22Rv1 (cell line): ENCODE measurements at regions not wholly inside any gene's neighbourhood (a gene's known extent, or its start where the extent isn't known, plus 50 kb on each side); places are given as distances from the start of the nearest gene placed in this dataset.
A peak's percentile ranks its signal among the peaks of the same experiment; 100 is the strongest.

Experiments
- H3K27ac ChIP-seq: fragments of 450-650 bp; 2 replicates; pipeline ENCODE4 v1.5.1; 2017
- ZFX ChIP-seq: fragments of 450-650 bp; IDR thresholded peaks from 2 replicates; pipeline ENCODE4 v1.6.1; 2017; ENCODE audit warnings: antibody characterized with exemption, borderline replicate concordance
- TF ChIP-seq, protein P1 (sequence below): fragments of 450-650 bp; IDR thresholded peaks from 2 replicates; pipeline ENCODE4 v1.5.1; 2017; ENCODE audit warnings: mild to moderate bottlenecking

DNA sequence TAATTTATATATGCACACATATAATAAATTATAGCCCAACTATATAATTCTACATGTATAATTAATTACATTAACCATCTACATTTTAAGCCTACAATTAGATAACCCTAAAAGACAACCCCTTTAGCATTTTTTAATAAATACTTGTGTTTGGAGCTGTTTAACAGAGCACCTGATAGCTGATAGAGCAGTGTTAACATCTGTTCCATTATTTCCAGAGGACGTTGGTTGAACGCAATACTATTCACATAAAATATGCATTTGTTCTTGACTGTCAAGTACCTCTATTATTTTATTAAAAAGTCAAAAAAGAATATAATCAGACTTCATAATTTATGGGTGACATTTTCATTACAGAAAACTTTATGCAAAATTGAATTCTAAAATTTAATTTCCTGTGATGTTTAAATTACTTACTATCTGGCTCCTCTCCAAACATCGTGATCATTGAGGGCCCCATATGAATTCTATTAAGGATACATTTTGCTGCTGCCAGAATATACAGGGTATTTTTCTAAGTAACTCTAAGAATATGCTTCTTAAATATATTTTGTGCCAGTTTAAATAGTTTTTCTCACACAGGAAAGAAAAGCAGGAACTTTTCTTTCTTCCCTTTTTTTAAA is 234.3 kb downstream of the SHOX2 start:
- TF ChIP-seq, protein P1, sequence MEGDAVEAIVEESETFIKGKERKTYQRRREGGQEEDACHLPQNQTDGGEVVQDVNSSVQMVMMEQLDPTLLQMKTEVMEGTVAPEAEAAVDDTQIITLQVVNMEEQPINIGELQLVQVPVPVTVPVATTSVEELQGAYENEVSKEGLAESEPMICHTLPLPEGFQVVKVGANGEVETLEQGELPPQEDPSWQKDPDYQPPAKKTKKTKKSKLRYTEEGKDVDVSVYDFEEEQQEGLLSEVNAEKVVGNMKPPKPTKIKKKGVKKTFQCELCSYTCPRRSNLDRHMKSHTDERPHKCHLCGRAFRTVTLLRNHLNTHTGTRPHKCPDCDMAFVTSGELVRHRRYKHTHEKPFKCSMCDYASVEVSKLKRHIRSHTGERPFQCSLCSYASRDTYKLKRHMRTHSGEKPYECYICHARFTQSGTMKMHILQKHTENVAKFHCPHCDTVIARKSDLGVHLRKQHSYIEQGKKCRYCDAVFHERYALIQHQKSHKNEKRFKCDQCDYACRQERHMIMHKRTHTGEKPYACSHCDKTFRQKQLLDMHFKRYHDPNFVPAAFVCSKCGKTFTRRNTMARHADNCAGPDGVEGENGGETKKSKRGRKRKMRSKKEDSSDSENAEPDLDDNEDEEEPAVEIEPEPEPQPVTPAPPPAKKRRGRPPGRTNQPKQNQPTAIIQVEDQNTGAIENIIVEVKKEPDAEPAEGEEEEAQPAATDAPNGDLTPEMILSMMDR: no peak
- H3K27ac ChIP-seq: no peak overlapping the region

DNA sequence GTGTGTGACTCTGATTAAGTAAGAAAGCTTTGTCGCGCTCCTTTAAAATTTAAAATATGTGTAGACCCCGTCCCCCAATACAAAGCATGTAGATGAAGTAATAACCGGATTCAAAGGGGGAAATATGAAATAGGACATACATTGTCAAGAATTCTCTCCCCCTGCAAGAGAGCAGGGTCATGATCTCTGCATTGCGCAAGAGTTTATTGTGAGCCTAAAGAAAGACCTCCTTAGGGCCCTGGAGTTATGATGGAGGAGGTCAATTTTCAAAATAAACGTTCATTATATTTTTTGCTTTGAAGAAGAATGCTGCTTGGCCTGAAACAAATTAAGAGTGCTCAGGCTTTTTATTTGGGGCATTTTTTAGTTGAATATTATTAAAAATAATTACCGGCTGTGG is 235.0 kb downstream of the SHOX2 start:
- no peak overlapping the region for H3K27ac ChIP-seq

DNA sequence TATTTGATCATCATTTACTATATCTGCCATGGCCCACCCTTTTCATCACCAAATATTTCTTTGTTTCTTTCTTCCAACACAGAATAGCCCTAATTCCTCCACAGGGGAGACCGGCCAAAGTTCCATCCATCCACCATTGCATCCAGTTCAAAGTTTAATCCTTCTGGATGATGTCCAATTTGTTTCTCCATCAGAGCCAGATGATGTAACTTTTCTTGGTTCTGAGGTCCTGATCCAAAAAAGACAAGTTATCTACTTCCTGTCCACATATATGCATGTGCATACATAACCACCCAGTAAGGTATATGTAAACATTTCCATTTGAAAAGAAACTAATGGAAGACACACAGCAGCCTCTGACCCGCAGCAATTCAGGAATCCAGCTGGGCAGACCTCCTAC is 237.3 kb downstream of the SHOX2 start:
- TF ChIP-seq ZFX: no peak
- TF ChIP-seq, protein P1: no peak
- no peak overlapping the region for H3K27ac ChIP-seq

More for the DNA sequence above, 235.0 kb downstream of the SHOX2 start:
- no peak for TF ChIP-seq ZFX

DNA sequence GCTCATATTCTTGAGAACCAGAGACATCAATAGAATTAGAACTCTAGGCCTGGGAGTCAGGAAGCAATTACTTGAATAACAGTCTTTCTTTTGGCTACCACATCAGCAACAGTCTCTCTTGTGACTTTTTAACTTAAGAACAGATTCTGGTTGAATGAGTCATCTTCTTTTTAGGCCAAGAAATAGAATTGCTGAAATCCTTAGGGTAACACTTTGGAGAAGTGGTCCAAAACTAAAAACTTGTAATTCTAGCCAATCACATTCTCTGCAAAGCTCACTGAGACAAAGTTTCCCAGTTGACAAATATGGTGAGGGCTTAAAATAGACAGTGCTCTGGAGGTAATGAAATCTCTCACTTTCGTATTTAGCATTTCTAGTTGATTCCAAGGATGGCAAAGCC is 238.0 kb downstream of the SHOX2 start:
- H3K27ac ChIP-seq: no peak overlapping the region
- TF ChIP-seq, protein P1: no peak
- no peak for TF ChIP-seq ZFX

DNA sequence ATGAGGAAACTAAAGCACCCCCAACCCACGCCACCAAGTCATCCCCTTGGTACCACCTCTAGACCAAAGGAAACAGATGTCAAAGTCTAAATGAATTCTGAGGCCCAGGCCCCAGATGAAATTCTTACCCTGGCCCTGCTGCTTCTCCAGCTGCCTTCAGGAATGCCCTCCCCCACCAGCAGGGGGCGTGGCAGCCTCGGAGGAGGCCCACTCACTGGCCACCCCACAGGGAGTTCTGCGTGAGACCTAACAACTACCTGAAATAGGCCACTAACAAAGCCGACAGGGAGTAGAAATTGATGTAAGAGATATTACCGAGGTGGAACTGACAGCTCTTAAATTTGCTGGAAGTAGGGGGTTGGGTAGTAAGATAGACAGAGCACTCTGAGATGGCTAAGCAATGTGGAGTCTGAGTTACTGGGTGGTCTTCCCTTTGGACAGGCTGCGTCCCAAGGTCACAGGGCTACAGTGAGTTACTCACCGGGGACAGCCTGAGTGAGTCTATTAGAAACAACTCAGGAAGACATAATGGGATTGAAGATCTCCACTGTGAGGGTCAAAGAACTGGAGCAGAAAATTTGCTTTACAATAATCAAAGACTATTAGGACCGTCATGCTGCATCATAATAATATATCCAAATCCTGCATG is 240.7 kb downstream of the SHOX2 start:
- TF ChIP-seq ZFX: no peak
- TF ChIP-seq, protein P1: peak; percentile 92

DNA sequence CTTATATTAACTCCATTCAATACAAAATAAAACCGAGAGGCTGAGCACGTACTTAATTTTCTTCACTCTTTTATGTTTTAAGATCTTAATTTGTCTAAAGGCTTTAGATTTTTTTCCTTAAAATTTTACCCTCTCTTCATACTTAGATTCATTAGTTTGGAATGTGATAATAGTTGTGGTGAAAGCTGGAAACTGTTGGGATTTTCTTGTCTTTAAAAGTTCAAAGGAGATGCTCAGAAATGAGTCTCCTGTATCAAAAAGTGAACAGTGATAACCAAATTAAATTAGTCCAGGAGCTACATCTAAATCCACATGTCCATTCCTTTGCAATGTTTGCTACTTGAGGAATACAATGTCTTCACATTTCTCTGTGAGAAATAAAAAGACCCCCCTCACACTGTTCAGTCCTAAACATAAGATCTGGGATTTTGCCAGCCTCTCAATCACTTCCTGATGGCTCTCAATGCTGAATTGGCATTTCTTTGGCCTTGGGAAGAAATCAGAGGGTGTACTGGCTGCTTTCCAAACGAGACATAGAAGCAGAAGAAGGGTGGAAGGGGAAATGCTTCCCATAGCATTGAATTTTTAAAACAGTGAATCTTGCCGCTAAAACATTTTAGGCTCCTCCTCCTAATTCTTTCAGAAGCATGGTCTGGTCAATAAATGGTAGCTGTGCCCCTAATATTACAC is 245.0 kb downstream of the SHOX2 start:
- TF ChIP-seq, protein P1: no peak
- TF ChIP-seq ZFX: no peak
- no peak overlapping the region for H3K27ac ChIP-seq

More for the DNA sequence above, 240.7 kb downstream of the SHOX2 start:
- H3K27ac ChIP-seq: no peak overlapping the region

DNA sequence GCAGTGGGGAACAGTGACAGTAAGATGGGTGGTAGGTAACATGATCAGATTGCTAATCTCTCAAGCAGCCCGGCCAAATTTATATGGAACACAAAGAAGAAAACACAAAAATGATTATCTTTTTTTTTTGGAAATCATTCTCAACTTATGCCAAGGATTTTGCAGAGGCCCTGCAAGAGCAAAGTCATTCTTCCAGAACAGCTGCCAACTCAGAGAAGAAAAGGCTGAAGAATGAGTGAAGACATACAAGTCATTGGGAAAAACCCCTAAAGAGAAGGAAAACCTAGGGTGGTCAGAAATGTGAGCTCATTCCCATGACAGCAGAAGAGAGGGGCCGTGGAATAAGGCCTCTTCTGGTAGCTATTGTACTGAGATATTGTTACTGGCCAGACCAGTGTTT is 246.7 kb downstream of the SHOX2 start:
- TF ChIP-seq, protein P1: no peak
- no peak for TF ChIP-seq ZFX
- no peak overlapping the region for H3K27ac ChIP-seq
